ENCODE measurements at regions not wholly inside any gene's neighbourhood (a gene's known extent, or its start where the extent isn't known, plus 50 kb on each side); places are given as distances from the start of the nearest gene placed in this dataset.

GRCh38 chr10:63717027-63717715 is 196.0 kb downstream of the REEP3 start:
- no peak overlapping the region for H3K27ac ChIP-seq
- no peak for DNase-seq (ENCODE audit: low spot score)
- peaks cover 6% of the 10 kb centered on the region for H3K4me1 ChIP-seq (replicated peaks)
- no peaks in the 10 kb centered on the region for H3K9me3 ChIP-seq
- H3K27me3 ChIP-seq (replicated peaks; ENCODE audit: insufficient read depth): no peaks in the 10 kb centered on the region
- no peaks in the 10 kb centered on the region for H3K36me3 ChIP-seq
- no peak overlapping the region for H3K4me3 ChIP-seq
- intact Hi-C loops (cut with DNase I): loop anchor here (10.0 kb wide), 2 partner anchors 202 to 912 kb away; partner anchors contain the start of gene ADO
- TF ChIP-seq POLR2AphosphoS5 (IDR thresholded peaks at IDR 0.05) (no peak), POLR2A (IDR thresholded peaks at IDR 0.05) (no peak)
- TF ChIP-seq, protein P1, sequence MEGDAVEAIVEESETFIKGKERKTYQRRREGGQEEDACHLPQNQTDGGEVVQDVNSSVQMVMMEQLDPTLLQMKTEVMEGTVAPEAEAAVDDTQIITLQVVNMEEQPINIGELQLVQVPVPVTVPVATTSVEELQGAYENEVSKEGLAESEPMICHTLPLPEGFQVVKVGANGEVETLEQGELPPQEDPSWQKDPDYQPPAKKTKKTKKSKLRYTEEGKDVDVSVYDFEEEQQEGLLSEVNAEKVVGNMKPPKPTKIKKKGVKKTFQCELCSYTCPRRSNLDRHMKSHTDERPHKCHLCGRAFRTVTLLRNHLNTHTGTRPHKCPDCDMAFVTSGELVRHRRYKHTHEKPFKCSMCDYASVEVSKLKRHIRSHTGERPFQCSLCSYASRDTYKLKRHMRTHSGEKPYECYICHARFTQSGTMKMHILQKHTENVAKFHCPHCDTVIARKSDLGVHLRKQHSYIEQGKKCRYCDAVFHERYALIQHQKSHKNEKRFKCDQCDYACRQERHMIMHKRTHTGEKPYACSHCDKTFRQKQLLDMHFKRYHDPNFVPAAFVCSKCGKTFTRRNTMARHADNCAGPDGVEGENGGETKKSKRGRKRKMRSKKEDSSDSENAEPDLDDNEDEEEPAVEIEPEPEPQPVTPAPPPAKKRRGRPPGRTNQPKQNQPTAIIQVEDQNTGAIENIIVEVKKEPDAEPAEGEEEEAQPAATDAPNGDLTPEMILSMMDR (IDR thresholded peaks at IDR 0.05): no peak
- WGBS: 78% methylated on average over 11 of the region's 11 CpGs

DNA sequence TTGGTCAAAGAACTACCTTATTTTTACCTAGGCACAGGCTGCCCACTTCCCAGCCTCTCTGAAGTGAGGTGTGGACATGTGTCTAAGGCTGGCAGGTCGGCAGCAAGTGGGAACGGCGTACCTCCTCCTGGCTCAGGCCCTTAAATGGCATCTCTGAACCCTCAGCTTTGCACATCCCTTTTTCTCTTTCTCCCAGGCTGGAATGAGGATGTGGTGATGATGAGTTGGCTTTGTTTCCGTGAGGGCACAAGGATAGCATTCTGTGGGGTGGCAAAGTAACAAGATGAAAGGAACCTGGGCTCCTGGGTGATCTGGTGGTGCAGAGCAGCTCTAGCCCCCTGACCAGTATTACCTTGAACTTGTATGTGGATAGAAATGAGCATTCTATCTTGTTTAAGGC is 196.8 kb downstream of the REEP3 start:
- Histone ChIP-seq H3K4me3 (no peak overlapping the region), H3K36me3 (no peaks in the 10 kb centered on the region), H3K9me3 (no peaks in the 10 kb centered on the region), H3K27ac (no peak overlapping the region), H3K27me3 (replicated peaks; ENCODE audit: insufficient read depth) (no peaks in the 10 kb centered on the region), H3K4me1 (replicated peaks) (peaks cover 6% of the 10 kb centered on the region)
- 50% methylated on average over 4 of the region's 4 CpGs for WGBS
- intact Hi-C loops (cut with DNase I): loop anchor here (10.0 kb wide), 2 partner anchors 203 to 913 kb away; partner anchors contain the start of gene ADO
- DNase-seq (ENCODE audit: low spot score): no peak
- TF ChIP-seq, protein P1 (IDR thresholded peaks at IDR 0.05): no peak
- TF ChIP-seq POLR2AphosphoS5 (IDR thresholded peaks at IDR 0.05): no peak
- TF ChIP-seq POLR2A (IDR thresholded peaks at IDR 0.05): no peak

GRCh38 chr10:63718421-63718820 is 197.2 kb downstream of the REEP3 start:
- H3K4me3 ChIP-seq: no peak overlapping the region
- intact Hi-C loops (cut with DNase I): loop anchor here (10.0 kb wide), 2 partner anchors 204 to 914 kb away; partner anchors contain the start of gene ADO
- DNase-seq (ENCODE audit: low spot score): no peak
- H3K27ac ChIP-seq: no peak overlapping the region
- H3K27me3 ChIP-seq (replicated peaks; ENCODE audit: insufficient read depth): no peaks in the 10 kb centered on the region
- 76% methylated on average over 7 of the region's 7 CpGs for WGBS
- TF ChIP-seq, protein P1 (IDR thresholded peaks at IDR 0.05): no peak
- TF ChIP-seq POLR2A (IDR thresholded peaks at IDR 0.05) (no peak), POLR2AphosphoS5 (IDR thresholded peaks at IDR 0.05) (no peak)
- no peaks in the 10 kb centered on the region for H3K9me3 ChIP-seq
- no peaks in the 10 kb centered on the region for H3K36me3 ChIP-seq
- peaks cover 2% of the 10 kb centered on the region for H3K4me1 ChIP-seq (replicated peaks)

DNA sequence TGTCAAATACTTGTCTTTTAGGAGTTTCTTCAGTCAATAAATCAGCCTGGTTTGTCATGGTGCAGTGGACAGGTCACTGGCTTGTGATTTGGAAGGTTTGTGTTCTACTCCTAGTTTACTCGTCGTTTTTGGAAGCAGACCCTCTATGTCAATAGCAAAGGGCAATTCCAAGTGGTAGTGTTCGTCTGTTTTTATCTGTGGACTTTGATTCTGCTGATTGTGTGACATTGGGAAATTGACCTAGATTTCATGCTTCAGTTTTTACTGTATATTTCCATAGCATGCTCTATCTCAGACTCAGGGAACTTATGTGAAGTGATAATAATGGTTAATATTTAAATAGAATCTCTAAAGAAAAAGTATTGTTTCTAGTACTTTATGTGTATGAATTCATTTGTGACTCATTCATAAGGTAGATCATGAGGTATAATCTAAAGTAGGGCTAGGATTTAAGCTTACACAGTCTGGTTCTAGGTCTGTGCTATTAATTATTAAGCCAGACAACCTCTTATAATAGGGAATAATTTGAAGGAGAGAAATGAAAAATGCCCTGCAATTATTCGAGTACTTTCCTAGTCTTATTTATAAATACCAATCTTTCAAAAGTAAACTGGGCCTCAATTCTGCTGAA is 198.1 kb downstream of the REEP3 start:
- WGBS: 53% methylated on average over 4 of the region's 4 CpGs
- intact Hi-C loops (cut with DNase I): loop anchor here (10.0 kb wide), 2 partner anchors 205 to 915 kb away; partner anchors contain the start of gene ADO
- no peaks in the 10 kb centered on the region for H3K27me3 ChIP-seq (replicated peaks; ENCODE audit: insufficient read depth)
- no peaks in the 10 kb centered on the region for H3K9me3 ChIP-seq
- H3K4me3 ChIP-seq: no peak overlapping the region
- no peak overlapping the region for H3K27ac ChIP-seq
- no peaks in the 10 kb centered on the region for H3K4me1 ChIP-seq (replicated peaks)
- TF ChIP-seq POLR2A (IDR thresholded peaks at IDR 0.05) (no peak), POLR2AphosphoS5 (IDR thresholded peaks at IDR 0.05) (no peak)
- TF ChIP-seq, protein P1 (IDR thresholded peaks at IDR 0.05): no peak
- H3K36me3 ChIP-seq: no peaks in the 10 kb centered on the region
- no peak for DNase-seq (ENCODE audit: low spot score)
